Liver (tissue), 8 donors: ENCODE measurements at regions not wholly inside any gene's neighbourhood (a gene's known extent, or its start where the extent isn't known, plus 50 kb on each side); places are given as distances from the start of the nearest gene placed in this dataset.

Experiments
- DNase-seq: peaks from one replicate; pipeline ENCODE4 v3.0.0-alpha.2; 2017; ENCODE audit warnings: low spot score
- H3K27ac ChIP-seq, 2 donors: one replicate each; pipeline ENCODE4 v1.7.0; 2013; ENCODE audit warnings: inconsistent platforms in 2 of 2, low read length in 2 of 2, control low read depth in 1 of 2, low read depth in 1 of 2, mild to moderate bottlenecking in 1 of 2
- H3K27me3 ChIP-seq, 4 donors: one replicate each; pipeline versions ENCODE4 v1.6.1 to v1.7.0; 2013; ENCODE audit warnings: low read length in 3 of 4, inconsistent platforms in 1 of 4, mild to moderate bottlenecking in 1 of 4, moderate library complexity in 1 of 4; ENCODE audit not compliant: control insufficient read depth in 4 of 4, insufficient read depth in 4 of 4
- H3K36me3 ChIP-seq, 4 donors: one replicate each; pipeline versions ENCODE4 v1.6.1 to v1.7.0; 2013; ENCODE audit warnings: low read length in 3 of 4, mild to moderate bottlenecking in 3 of 4, low read depth in 1 of 4, moderate library complexity in 1 of 4; ENCODE audit not compliant: control insufficient read depth in 4 of 4, insufficient read depth in 3 of 4
- H3K4me1 ChIP-seq, 4 donors: one replicate each; pipeline versions ENCODE4 v1.6.1 to v1.7.0; 2013; ENCODE audit warnings: low read length in 3 of 4, mild to moderate bottlenecking in 3 of 4, moderate library complexity in 1 of 4; ENCODE audit not compliant: control insufficient read depth in 4 of 4, insufficient read depth in 4 of 4
- H3K4me3 ChIP-seq, 3 donors: one replicate each; pipeline versions ENCODE4 v1.6.1 to v1.7.0; 2013; ENCODE audit warnings: low read length in 3 of 3, control low read depth in 1 of 3, low read depth in 1 of 3, mild to moderate bottlenecking in 1 of 3
- H3K9ac ChIP-seq, 2 donors: one replicate each; pipeline ENCODE4 v1.7.0; 2013; ENCODE audit warnings: low read length in 2 of 2, mild to moderate bottlenecking in 2 of 2, moderate library complexity in 2 of 2, control low read depth in 1 of 2, low read depth in 1 of 2
- H3K9me3 ChIP-seq, 4 donors: one replicate each; pipeline versions ENCODE4 v1.6.1 to v1.7.0; 2013; ENCODE audit warnings: low read length in 3 of 4; ENCODE audit not compliant: control insufficient read depth in 4 of 4
- EGR1 ChIP-seq, 2 donors: IDR thresholded peaks; 2 replicates each; pipeline ENCODE4 v1.6.1; 2016 to 2018; ENCODE audit warnings: antibody characterized with exemption in 2 of 2, low read depth in 2 of 2
- FOXA1 ChIP-seq: IDR thresholded peaks from 2 replicates; pipeline ENCODE4 v1.6.1; 2016; ENCODE audit warnings: antibody characterized with exemption
- FOXA2 ChIP-seq: IDR thresholded peaks from 2 replicates; pipeline ENCODE4 v1.6.1; 2016; ENCODE audit warnings: antibody characterized with exemption
- GABPA ChIP-seq, 2 donors: IDR thresholded peaks in 1 of 2; conservative IDR thresholded peaks in 1 of 2; 2 replicates each; pipeline ENCODE4 v1.6.1; 2016; ENCODE audit warnings: antibody characterized with exemption in 2 of 2, mild to moderate bottlenecking in 1 of 2, moderate library complexity in 1 of 2
- HNF4A ChIP-seq, 2 donors: conservative IDR thresholded peaks; 2 replicates each; pipeline ENCODE4 v1.6.1; 2016; ENCODE audit warnings: antibody characterized with exemption in 2 of 2, mild to moderate bottlenecking in 2 of 2
- HNF4G ChIP-seq: IDR thresholded peaks from 2 replicates; pipeline ENCODE4 v1.6.1; 2016; ENCODE audit warnings: antibody characterized with exemption
- JUND ChIP-seq, 2 donors: IDR thresholded peaks; 2 replicates each; pipeline ENCODE4 v1.6.1; 2016; ENCODE audit warnings: antibody characterized with exemption in 2 of 2
- NR2F2 ChIP-seq: IDR thresholded peaks from 2 replicates; pipeline ENCODE4 v1.6.1; 2016; ENCODE audit warnings: antibody characterized with exemption
- RAD21 ChIP-seq, 2 donors: IDR thresholded peaks; 2 replicates each; pipeline ENCODE4 v1.6.1; 2016; ENCODE audit warnings: antibody characterized with exemption in 2 of 2, mild to moderate bottlenecking in 2 of 2
- RXRA ChIP-seq, 2 donors: IDR thresholded peaks; 2 replicates each; pipeline ENCODE4 v1.6.1; 2017 to 2018; ENCODE audit warnings: antibody characterized with exemption in 2 of 2, mild to moderate bottlenecking in 1 of 2
- SP1 ChIP-seq: IDR thresholded peaks from 2 replicates; pipeline ENCODE4 v1.6.1; 2018; ENCODE audit warnings: antibody characterized with exemption, mild to moderate bottlenecking
- TAF1 ChIP-seq: conservative IDR thresholded peaks from 2 replicates; pipeline ENCODE4 v1.6.1; 2016; ENCODE audit warnings: antibody characterized with exemption, mild to moderate bottlenecking
- YY1 ChIP-seq: IDR thresholded peaks from 2 replicates; pipeline ENCODE4 v1.6.1; 2016; ENCODE audit warnings: antibody characterized with exemption, mild to moderate bottlenecking
- WGBS: extraction: QIAGEN DNeasy Blood & Tissue Kit; methylation state at CpG from one replicate; pipeline ENCODE4 v1.1.7; 2013; 5-methylcytosine and 5-hydroxymethylcytosine counted together
- TF ChIP-seq, protein P1 (sequence below): fragments of 150-350 bp; IDR thresholded peaks from 2 replicates; pipeline ENCODE4 v1.5.1; 2017; ENCODE audit warnings: improper control_type of control experiment, low read depth, low read length; ENCODE audit not compliant: missing input control
- TF ChIP-seq, protein P2 (sequence below): IDR thresholded peaks from 2 replicates; pipeline ENCODE4 v1.6.1; 2016; ENCODE audit warnings: antibody characterized with exemption
- TF ChIP-seq, protein P3 (sequence below): IDR thresholded peaks from 2 replicates; pipeline ENCODE4 v1.6.1; 2016; ENCODE audit warnings: antibody characterized with exemption
- TF ChIP-seq, protein P4 (sequence below): IDR thresholded peaks from 2 replicates; pipeline ENCODE4 v1.6.1; 2016; ENCODE audit warnings: antibody characterized with exemption
- TF ChIP-seq, protein P5 (sequence below): IDR thresholded peaks from 2 replicates; pipeline ENCODE4 v1.6.1; 2016; ENCODE audit warnings: antibody characterized with exemption, mild to moderate bottlenecking
- donor health status: healthy.
- donor health status: healthy.
- donor health status: healthy.
- donor health status: healthy.
- donor health status: healthy.

DNA sequence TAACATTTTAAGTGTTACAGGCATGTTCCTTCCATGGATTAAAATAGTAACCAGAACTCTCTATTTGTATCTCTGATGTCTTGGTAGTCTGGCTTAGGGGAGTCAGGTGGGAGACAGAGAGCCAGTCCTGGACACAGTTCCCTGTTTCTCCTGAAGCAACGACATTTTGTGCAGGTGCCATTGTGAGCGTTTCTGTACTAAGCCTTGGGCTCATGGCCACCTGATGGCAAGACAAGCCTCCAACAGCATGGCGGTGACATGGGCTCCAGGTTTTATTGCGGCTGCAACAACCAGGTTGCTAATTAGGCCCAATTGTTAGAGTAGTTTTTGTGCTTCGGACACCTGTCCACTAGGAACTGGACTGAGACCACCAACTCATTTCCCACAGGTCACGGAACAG lies 105.3 kb downstream of the PRDM13 start:
- WGBS: 85% methylated on average over 6 of the region's 6 CpGs
- Histone ChIP-seq H3K36me3 (no peaks in the 10 kb centered on the region), H3K27ac (no peak overlapping the region), H3K27me3 (no peaks in the 10 kb centered on the region), H3K9ac (no peak overlapping the region), H3K4me3 (no peak overlapping the region), H3K4me1 (no peaks in the 10 kb centered on the region), H3K9me3 (peaks cover 0 to 3% (median 0%) of the 10 kb centered on the region in 4 donors)
- no peak for DNase-seq
- TF ChIP-seq, protein P1, sequence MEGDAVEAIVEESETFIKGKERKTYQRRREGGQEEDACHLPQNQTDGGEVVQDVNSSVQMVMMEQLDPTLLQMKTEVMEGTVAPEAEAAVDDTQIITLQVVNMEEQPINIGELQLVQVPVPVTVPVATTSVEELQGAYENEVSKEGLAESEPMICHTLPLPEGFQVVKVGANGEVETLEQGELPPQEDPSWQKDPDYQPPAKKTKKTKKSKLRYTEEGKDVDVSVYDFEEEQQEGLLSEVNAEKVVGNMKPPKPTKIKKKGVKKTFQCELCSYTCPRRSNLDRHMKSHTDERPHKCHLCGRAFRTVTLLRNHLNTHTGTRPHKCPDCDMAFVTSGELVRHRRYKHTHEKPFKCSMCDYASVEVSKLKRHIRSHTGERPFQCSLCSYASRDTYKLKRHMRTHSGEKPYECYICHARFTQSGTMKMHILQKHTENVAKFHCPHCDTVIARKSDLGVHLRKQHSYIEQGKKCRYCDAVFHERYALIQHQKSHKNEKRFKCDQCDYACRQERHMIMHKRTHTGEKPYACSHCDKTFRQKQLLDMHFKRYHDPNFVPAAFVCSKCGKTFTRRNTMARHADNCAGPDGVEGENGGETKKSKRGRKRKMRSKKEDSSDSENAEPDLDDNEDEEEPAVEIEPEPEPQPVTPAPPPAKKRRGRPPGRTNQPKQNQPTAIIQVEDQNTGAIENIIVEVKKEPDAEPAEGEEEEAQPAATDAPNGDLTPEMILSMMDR: no peak
- TF ChIP-seq SP1: no peak
- TF ChIP-seq, protein P2, sequence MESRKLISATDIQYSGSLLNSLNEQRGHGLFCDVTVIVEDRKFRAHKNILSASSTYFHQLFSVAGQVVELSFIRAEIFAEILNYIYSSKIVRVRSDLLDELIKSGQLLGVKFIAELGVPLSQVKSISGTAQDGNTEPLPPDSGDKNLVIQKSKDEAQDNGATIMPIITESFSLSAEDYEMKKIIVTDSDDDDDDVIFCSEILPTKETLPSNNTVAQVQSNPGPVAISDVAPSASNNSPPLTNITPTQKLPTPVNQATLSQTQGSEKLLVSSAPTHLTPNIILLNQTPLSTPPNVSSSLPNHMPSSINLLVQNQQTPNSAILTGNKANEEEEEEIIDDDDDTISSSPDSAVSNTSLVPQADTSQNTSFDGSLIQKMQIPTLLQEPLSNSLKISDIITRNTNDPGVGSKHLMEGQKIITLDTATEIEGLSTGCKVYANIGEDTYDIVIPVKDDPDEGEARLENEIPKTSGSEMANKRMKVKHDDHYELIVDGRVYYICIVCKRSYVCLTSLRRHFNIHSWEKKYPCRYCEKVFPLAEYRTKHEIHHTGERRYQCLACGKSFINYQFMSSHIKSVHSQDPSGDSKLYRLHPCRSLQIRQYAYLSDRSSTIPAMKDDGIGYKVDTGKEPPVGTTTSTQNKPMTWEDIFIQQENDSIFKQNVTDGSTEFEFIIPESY: no peak
- TF ChIP-seq YY1: no peak
- no peak for TF ChIP-seq FOXA1
- TF ChIP-seq RXRA (IDR thresholded peaks at IDR 0.05): no peak
- no peak for TF ChIP-seq HNF4G
- TF ChIP-seq, protein P3, sequence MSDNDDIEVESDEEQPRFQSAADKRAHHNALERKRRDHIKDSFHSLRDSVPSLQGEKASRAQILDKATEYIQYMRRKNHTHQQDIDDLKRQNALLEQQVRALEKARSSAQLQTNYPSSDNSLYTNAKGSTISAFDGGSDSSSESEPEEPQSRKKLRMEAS: no peak
- TF ChIP-seq, protein P4, sequence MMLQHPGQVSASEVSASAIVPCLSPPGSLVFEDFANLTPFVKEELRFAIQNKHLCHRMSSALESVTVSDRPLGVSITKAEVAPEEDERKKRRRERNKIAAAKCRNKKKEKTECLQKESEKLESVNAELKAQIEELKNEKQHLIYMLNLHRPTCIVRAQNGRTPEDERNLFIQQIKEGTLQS: no peak
- TF ChIP-seq, protein P5, sequence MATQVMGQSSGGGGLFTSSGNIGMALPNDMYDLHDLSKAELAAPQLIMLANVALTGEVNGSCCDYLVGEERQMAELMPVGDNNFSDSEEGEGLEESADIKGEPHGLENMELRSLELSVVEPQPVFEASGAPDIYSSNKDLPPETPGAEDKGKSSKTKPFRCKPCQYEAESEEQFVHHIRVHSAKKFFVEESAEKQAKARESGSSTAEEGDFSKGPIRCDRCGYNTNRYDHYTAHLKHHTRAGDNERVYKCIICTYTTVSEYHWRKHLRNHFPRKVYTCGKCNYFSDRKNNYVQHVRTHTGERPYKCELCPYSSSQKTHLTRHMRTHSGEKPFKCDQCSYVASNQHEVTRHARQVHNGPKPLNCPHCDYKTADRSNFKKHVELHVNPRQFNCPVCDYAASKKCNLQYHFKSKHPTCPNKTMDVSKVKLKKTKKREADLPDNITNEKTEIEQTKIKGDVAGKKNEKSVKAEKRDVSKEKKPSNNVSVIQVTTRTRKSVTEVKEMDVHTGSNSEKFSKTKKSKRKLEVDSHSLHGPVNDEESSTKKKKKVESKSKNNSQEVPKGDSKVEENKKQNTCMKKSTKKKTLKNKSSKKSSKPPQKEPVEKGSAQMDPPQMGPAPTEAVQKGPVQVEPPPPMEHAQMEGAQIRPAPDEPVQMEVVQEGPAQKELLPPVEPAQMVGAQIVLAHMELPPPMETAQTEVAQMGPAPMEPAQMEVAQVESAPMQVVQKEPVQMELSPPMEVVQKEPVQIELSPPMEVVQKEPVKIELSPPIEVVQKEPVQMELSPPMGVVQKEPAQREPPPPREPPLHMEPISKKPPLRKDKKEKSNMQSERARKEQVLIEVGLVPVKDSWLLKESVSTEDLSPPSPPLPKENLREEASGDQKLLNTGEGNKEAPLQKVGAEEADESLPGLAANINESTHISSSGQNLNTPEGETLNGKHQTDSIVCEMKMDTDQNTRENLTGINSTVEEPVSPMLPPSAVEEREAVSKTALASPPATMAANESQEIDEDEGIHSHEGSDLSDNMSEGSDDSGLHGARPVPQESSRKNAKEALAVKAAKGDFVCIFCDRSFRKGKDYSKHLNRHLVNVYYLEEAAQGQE: no peak
- no peak for TF ChIP-seq JUND (IDR thresholded peaks at IDR 0.05)
- no peak for TF ChIP-seq EGR1 (IDR thresholded peaks at IDR 0.05; ENCODE audit: low read depth in 2 of 2)
- TF ChIP-seq GABPA (IDR thresholded peaks at IDR 0.05 in 1 of 2, conservative IDR thresholded peaks at IDR 0.05 in 1 of 2): no peak

DNA sequence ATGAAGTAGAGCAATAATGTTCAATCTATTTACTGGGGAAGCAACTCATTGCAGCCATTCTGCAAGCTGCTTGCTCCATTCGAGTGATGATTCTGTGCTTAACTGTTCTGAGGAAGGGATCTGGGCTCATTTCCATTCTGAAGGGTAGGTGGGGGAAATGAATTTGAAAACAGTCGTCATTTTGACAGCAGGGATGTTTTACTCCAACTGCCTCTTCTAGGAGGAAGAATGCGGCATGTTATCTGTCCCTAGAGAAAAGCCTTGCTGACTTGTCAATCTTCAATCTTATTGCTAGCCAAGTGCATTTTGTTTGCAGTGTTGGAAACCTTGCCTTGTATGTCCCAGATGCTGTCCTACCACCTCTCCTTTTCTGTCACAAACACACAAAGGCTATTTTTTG lies 105.9 kb downstream of the PRDM13 start:
- Histone ChIP-seq H3K4me3 (no peak overlapping the region), H3K27me3 (no peaks in the 10 kb centered on the region), H3K4me1 (no peaks in the 10 kb centered on the region), H3K36me3 (no peaks in the 10 kb centered on the region), H3K9me3 (peaks cover 0 to 3% (median 0%) of the 10 kb centered on the region in 4 donors), H3K27ac (no peak overlapping the region), H3K9ac (no peak overlapping the region)
- 40% methylated on average over 3 of the region's 3 CpGs for WGBS
- no peak for DNase-seq
- TF ChIP-seq FOXA2 (no peak), JUND (IDR thresholded peaks at IDR 0.05) (no peak), GABPA (IDR thresholded peaks at IDR 0.05 in 1 of 2, conservative IDR thresholded peaks at IDR 0.05 in 1 of 2) (no peak), YY1 (no peak), HNF4G (no peak), SP1 (no peak), TAF1 (no peak), HNF4A (conservative IDR thresholded peaks at IDR 0.05) (no peak), NR2F2 (no peak), EGR1 (IDR thresholded peaks at IDR 0.05; ENCODE audit: low read depth in 2 of 2) (no peak), RAD21 (IDR thresholded peaks at IDR 0.05) (no peak), RXRA (IDR thresholded peaks at IDR 0.05) (no peak)
- TF ChIP-seq, protein P2: no peak
- TF ChIP-seq, protein P3: no peak
- TF ChIP-seq, protein P1: no peak
